DMS53 (cell line): ENCODE measurements at regions not wholly inside any gene's neighbourhood (a gene's known extent, or its start where the extent isn't known, plus 50 kb on each side); places are given as distances from the start of the nearest gene placed in this dataset.

Source experiments
- DNase-seq: peaks from one replicate; lab custom pipeline; 2025; lab: John Stamatoyannopoulos, UW

DNA sequence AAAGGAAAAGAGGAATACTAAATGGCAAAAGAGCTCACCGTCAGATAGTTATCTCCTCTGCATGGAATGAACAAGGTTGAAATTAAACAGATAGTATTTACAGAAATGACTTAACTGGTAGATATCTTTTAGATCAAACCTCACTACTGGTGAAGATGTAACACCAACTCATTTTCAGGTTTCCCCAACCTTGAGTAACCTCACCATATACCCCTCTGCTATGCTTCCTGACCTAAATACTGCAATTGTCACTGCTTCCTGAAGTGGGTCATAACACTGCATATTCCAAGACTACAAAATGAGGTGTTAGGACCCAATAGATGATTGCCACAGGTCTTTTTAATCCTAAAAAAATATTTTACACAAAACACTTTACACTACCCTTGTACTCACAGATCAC lies 76.3 kb upstream of the PLEKHA5 start:
- DNase-seq, result no peak

DNA sequence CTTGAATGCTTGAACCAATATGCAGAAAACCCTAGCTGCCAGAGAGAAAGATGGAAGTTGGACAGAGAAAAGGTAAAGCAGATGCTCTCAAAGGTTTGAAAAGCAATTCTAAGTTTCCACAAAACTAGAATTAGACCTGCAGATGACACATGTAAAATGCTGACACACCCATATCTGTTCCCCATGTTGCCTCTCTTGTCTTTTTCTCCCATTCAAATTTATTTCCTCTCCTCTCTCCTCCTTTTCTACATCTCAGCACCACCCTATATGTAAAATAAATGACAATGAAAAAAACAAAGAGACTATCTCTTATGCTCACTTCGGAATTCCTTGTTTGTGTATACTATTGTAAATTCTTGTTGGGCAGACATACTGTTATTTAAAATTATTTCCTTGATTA lies 75.5 kb upstream of the PLEKHA5 start:
- no peak for DNase-seq

DNA sequence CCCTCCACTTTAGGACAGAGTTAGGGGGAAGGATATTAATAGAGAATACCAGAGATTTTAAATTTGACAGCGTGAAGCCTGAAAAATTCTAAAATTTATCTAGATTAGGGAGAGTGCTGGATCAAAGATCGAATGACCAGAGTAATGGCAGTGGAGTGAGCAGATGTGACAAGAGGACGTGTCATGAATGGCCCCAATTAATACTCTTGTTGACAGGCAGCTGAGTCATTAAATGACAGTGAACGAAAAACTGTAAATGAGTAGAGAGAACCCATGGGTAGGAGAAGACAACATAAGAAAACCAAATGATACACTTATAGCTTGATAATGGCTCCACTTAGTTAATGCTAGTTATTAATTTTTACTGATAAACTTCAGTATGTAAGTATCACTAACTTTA lies 73.9 kb upstream of the PLEKHA5 start:
- DNase-seq, result peak; percentile 33

DNA sequence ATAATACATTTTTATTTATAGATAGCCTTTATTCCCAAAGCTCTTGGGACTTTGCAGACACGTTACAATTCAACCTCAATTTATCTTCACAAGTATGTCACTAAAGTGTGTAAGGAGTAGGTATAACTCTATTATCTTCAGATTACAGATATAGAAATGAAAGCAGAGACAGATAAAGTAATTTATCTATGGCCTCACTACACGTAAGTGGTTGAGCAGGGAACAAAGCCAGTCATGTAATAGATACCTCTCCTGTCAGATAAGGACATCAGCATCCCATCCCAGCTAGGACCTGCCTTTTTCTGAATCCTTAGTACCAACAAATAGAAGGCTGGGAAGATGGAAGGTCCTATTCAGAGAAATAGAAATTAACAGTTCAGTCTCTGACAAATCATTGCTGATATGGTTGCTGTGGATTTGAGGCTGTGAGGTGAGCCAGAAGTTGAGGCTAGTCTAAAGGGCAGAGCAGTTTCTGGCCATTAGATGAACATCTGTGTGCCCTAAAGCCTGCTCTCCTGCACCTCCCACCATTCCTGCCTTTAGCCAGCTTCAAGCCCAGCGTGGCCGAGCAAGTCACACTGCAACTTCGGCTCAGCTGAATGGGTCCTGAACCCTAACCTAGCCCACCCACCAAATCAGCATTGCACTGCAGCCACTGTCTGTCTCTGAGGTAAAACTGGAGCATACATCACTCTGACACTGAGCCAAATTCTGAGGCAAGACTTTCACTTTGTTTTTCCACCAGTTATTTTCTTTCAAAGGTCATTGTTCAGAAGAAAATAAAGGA lies 71.1 kb upstream of the PLEKHA5 start:
- DNase-seq, result no peak

DNA sequence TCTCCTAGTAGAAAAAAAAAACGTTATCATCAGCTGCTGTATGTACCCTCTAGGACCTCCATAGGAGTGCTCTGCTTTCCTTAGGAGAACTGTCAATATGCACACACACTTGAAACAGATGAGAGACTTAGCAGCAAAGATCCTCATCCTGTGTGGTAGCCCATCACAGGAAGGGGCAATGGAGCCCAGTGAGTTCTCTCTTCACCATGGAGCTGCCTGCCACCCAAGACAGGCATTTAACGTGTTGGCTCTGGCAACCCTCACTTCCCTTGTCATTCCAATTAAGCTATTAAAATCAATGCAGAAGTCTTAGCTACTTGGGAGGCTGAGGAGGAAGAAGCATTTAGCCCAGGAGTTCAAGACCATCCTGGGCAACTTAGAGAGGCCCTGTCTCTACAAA lies 64.8 kb upstream of the PLEKHA5 start:
- no peak for DNase-seq

DNA sequence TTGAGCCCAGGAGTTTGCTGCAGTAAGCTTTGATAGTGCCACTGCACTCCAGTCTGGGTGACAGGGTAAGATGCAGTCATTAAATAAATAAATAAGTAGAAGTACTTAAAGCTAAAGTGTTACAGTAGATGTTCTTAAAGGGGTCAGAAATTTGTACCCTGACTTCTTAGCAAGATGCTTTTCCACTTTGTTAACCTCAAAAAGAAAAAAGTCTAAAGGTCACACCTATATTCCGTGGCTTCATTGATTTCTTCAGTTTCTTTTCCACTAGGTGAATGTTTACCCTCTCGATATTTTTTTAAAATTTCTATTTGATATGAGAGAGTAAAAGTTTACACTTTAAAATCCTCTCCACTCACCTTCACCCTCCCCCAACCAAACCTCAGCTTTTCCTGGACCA lies 64.3 kb upstream of the PLEKHA5 start:
- DNase-seq, result no peak

DNA sequence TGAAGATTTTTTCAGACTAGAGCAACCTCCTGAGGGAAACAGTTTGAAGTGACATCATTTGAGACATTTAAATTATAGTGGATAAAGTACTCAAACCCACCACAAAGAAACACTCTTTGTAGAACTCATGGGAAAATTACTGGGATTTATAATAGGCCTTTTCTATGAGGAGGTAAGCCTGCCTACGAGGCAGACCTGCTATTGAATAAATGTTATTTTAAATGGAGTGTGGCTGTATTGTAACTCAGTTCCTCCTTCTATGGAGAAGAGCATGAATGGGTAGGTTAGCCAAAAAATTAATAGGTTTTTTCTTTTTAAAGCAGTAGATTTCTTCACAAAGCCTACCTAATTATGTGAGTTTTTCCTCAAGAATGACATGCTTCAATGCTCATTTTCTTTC lies 63.7 kb upstream of the PLEKHA5 start:
- DNase-seq, result no peak

DNA sequence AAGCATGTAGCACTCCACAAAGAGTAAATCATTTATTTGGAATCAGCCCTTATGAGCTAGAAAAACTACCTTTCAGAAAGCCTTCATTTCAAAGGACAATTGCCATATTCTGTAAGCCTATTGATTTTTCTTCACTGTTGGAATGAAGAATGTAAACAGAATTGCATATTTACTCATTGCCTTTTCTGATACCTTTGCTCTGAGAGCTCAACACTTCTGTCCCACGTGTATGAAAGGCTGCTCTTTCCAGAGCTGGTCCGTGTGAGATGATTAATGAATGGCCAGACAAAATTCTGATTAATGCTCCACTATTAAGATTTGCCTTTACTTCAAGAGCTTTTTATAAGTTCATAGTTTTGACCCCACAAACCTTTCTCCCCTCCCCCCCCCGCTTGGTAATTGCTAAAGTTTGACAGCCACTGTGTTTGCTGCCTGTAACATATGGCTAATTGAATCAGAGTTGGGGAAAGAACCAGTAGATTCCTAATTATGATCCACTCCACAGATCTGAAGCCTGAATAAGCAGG lies 63.0 kb upstream of the PLEKHA5 start:
- DNase-seq, result no peak

DNA sequence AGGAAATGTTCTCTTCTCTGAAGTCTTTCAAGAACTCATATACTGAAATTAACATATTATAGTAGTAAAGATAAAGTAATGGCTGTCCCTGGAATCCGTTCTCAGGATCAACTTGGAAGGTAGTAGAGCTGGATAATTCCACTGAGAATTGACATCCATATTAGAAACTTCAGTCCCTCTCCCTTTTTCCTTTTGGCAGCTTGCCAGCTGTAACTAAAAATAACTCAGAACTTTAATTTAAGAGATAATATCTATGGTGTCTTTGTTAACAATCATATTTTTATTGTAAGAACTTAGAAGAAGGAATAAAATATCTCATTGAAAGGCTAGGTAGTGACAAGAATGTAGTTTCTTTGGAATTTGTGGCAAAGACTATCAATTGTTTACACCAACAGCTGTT lies 61.4 kb upstream of the PLEKHA5 start:
- DNase-seq, result no peak

DNA sequence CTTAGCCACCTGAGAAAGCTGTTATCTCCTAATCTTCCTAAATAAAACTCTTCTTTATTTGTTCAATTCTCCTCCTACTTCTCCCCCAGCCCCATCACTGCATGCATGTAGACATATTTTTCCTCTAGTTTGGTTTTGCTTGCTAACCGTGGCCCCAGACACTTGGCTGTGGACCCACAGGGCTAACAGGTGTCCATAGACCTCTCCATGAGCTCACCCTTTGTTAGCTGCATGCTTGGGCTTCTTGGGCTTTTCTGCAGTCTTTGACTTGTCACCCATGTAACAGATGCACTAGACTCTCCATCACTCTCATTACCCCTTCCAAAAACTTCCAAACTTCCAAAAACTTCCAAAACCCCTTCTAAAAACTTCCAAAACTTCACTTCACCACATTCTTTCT lies 59.2 kb upstream of the PLEKHA5 start:
- DNase-seq, result no peak

DNA sequence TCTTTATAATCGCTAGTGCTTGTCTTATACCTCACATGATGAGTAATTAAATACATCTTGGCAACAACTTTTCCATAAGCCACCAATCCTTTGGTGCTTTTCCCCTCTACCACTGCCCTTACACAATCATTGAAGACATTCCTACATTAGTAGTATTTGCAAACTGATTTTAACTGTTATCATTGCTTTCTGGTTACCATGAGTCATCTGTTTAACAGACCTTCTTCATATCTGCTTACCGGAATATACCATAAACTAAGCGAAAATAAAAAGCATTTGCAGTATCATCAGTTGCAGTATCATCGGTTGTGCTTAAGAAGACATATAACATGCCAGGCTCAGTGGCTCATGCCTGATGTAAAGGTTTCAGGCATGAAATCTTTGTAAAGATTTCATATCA lies 54.8 kb upstream of the PLEKHA5 start:
- DNase-seq, result no peak

DNA sequence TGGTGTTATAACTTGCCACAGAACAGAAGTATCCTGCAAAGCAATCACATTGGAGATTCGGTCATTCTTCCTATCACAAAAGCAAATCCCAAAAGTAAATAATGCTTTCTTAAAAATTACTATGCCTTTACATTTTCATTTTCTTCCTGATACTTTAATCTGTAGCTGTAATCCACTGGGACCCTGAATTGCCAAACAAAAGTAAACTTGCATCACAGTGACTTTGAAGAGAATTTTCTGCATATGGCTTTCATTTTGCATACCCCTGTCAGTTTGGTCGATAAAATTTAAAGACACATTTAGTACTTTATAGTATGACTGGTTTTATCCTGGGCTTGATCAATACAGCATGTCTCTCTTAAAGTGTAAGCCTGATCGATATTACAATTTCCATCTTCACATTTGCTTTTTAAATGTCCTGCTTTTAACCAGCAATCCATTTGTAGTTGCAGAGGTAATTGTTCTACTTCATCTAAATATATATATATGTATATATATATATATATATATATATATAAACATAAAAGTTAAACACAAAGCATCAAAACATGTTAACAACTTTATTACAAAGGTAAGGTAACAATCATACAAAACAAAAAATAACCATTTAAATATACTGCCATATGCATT lies 53.7 kb upstream of the PLEKHA5 start:
- no peak for DNase-seq
